ENCODE measurements at regions not wholly inside any gene's neighbourhood (a gene's known extent, or its start where the extent isn't known, plus 50 kb on each side); places are given as distances from the start of the nearest gene placed in this dataset.

- no peaks in the 10 kb centered on the region for H3K4me1 ChIP-seq (ENCODE audit: control insufficient read depth, insufficient read depth, low read length)
- intact Hi-C loops (cut with micrococcal nuclease; ENCODE audit: unreplicated experiment), result no loop called here
- H2AFZ ChIP-seq (ENCODE audit: control insufficient read depth, low read depth, low read length), result no peak overlapping the region
- ChIA-PET CTCF (interaction anchor here (0.6 to 1.1 kb wide), 3 partner anchors 9 to 16 kb away, joined by 3 to 4 read pairs (median 3); no protein-coding TSS in a partner anchor), POLR2A (no interaction called here), SMC1A (ENCODE audit: uncharacterized antibody, unreplicated experiment) (interaction anchor here (1.5 kb wide), 1 partner anchor 9 kb away, joined by 3 read pairs; no protein-coding TSS in a partner anchor), RAD21 (ENCODE audit: unreplicated experiment) (no interaction called here)
- H3K27ac ChIP-seq (ENCODE audit: control insufficient read depth, insufficient read depth), result no peak overlapping the region
- DNase-seq (ENCODE audit: low read depth, low spot score) (no peak), ATAC-seq (no peak), FAIRE-seq (no peak)
- no TSS peak for BruUV-seq (replicated peaks)
- in situ Hi-C loops (cut with MboI), result no loop called here
- H3K4me3 ChIP-seq, result no peak overlapping the region
- H3K4me2 ChIP-seq (ENCODE audit: control insufficient read depth, insufficient read depth), result no peak overlapping the region
- no peaks in the 10 kb centered on the region for H3K27me3 ChIP-seq (replicated peaks in 1 of 2; ENCODE audit: control insufficient read depth in 2 of 2, insufficient read depth in 2 of 2, low read length in 1 of 2)
- TF ChIP-seq SP1 (IDR thresholded peaks at IDR 0.05; ENCODE audit: low read depth, low read length), result no peak
- no peak for TF ChIP-seq ATF2 (IDR thresholded peaks at IDR 0.05; ENCODE audit: low read length)
- no peak for TF ChIP-seq MTA2 (IDR thresholded peaks at IDR 0.05; ENCODE audit: low read depth)
- no peak for TF ChIP-seq CBX5 (IDR thresholded peaks at IDR 0.05; ENCODE audit: low read depth)
- no peak for TF ChIP-seq KAT2A (conservative IDR thresholded peaks at IDR 0.05; ENCODE audit: control insufficient read depth, low read depth, low read length)
- no peak for TF ChIP-seq SMAD1 (IDR thresholded peaks at IDR 0.05; ENCODE audit: low read depth, partially characterized antibody)
- TF ChIP-seq ZBTB11 (CRISPR knock-in tag; IDR thresholded peaks at IDR 0.05), result no peak
- no peak for TF ChIP-seq SMARCA5 (IDR thresholded peaks at IDR 0.05)
- no peak for TF ChIP-seq RCOR1 (conservative IDR thresholded peaks at IDR 0.05; ENCODE audit: low read depth, low read length)
- no peak for TF ChIP-seq ATF7 (IDR thresholded peaks at IDR 0.05; ENCODE audit: low read depth)
- no peak for TF ChIP-seq IKZF1 (conservative IDR thresholded peaks at IDR 0.05)
- no peak for TF ChIP-seq MYC (IDR thresholded peaks at IDR 0.05; ENCODE audit: insufficient read depth, insufficient read length, insufficient replicate concordance, low read length, severe bottlenecking)
- no peak for TF ChIP-seq REST (IDR thresholded peaks at IDR 0.05; ENCODE audit: low read depth, low read length)
- TF ChIP-seq PKNOX1 (IDR thresholded peaks at IDR 0.05), result no peak
- no peaks in the 10 kb centered on the region for H4K20me1 ChIP-seq (ENCODE audit: control insufficient read depth, insufficient read depth)
- H3K36me3 ChIP-seq (ENCODE audit: control insufficient read depth in 2 of 2, insufficient read depth in 2 of 2, low read length in 1 of 2), result no peaks in the 10 kb centered on the region
- H3K79me2 ChIP-seq (ENCODE audit: control insufficient read depth, insufficient read depth, low read length), result no peaks in the 10 kb centered on the region
- H3K9me3 ChIP-seq (replicated peaks; ENCODE audit: control insufficient read depth, insufficient read depth, low read length), result no peaks in the 10 kb centered on the region
- H3K9ac ChIP-seq (ENCODE audit: control insufficient read depth, insufficient read depth, low read length), result no peak overlapping the region
- 45% methylated on average over 2 of the region's 2 CpGs for WGBS (ENCODE audit: insufficient coverage, insufficient replicate concordance, low lambda C conversion rate, missing lambda C conversion rate)
Measured at GRCh38 chr4:123176605-123177004, 220.0 kb upstream of the SPRY1 start.
